Calu3 (cell line): ENCODE measurements at regions not wholly inside any gene's neighbourhood (a gene's known extent, or its start where the extent isn't known, plus 50 kb on each side); places are given as distances from the start of the nearest gene placed in this dataset.

Experiments
- BruUV-seq: library from RNA; stranded (reverse); fragments of 400-500 nt; replicated peaks from 2 replicates; lab custom pipeline; 2021; lab: Mats Ljungman, UMichigan
- CTCF ChIA-PET: fragments of 300-600 bp; sonication (Branson Sonifier 250); formaldehyde crosslinking; loops from one replicate; lab custom pipeline; 2022; ENCODE audit warnings: antibody characterized with exemption; lab: Charles Lee
- DNase-seq: peaks from one replicate; pipeline ENCODE4 v3.0.0; 2022
- H3K27ac Mint-ChIP-seq: one replicate; pipeline ENCODE4 v1.8.0; 2022; ENCODE audit warnings: mixed read lengths; ENCODE audit not compliant: unreplicated experiment
- H3K27me3 Mint-ChIP-seq: one replicate; pipeline ENCODE4 v1.8.0; 2022; ENCODE audit warnings: mixed read lengths; ENCODE audit not compliant: unreplicated experiment
- H3K36me3 Mint-ChIP-seq: one replicate; pipeline ENCODE4 v1.8.0; 2022; ENCODE audit warnings: mild to moderate bottlenecking, moderate library complexity, mixed read lengths; ENCODE audit not compliant: insufficient read depth, unreplicated experiment
- H3K4me1 Mint-ChIP-seq: one replicate; pipeline ENCODE4 v1.8.0; 2022; ENCODE audit warnings: mild to moderate bottlenecking, low read depth, mixed read lengths; ENCODE audit not compliant: unreplicated experiment
- H3K4me3 Mint-ChIP-seq: one replicate; pipeline ENCODE4 v1.8.0; 2022; ENCODE audit warnings: mild to moderate bottlenecking, low read depth, moderate library complexity, mixed read lengths; ENCODE audit not compliant: unreplicated experiment
- H3K9me3 Mint-ChIP-seq: one replicate; pipeline ENCODE4 v1.8.0; 2022; ENCODE audit warnings: low read depth, mixed read lengths; ENCODE audit not compliant: unreplicated experiment
- CTCF ChIP-seq: fragments of 200-600 bp; IDR thresholded peaks from one replicate; pipeline ENCODE4 v1.8.0; 2022; ENCODE audit warnings: antibody characterized with exemption; ENCODE audit not compliant: unreplicated experiment
- intact Hi-C: fragments of 100-400 bp; cut with micrococcal nuclease; formaldehyde crosslinking; loops from one replicate; pipeline ENCODE4 v1.10.0; 2022; ENCODE audit not compliant: unreplicated experiment

- H3K9me3 Mint-ChIP-seq = no peaks in the 10 kb centered on the region
- CTCF ChIA-PET = no interaction called here
- intact Hi-C loops = no loop called here
- no peaks in the 10 kb centered on the region for H3K4me1 Mint-ChIP-seq
- H3K36me3 Mint-ChIP-seq = no peaks in the 10 kb centered on the region
- H3K27ac Mint-ChIP-seq = no peak overlapping the region
- DNase-seq = no peak
- no peak overlapping the region for H3K4me3 Mint-ChIP-seq
- BruUV-seq = no TSS peak
- no peak for TF ChIP-seq CTCF
- no peaks in the 10 kb centered on the region for H3K27me3 Mint-ChIP-seq
These were observed 129.3 kb upstream of the GORAB start for GRCh38 chr1:170402476-170403311.

DNA sequence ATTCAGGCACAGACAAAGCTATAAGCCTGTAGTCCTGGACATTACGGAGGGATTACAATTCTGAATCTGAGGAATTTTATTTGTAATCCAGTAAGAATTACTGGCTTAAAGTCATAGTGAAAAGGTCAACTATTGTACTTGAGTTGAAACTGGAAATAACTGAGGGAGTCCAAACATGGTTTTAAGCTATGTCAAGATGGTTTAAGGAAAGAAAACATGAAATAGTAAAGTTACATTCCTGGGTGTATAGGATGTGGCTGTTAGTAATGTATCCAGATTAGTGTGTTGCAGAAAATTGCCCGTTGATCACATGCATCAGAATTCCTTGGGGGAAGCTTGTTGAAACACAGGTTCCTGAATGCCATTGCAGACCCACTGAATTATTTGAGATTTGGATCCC lies 124.8 kb upstream of the GORAB start:
- Mint-ChIP-seq H3K27ac (no peak overlapping the region), H3K36me3 (no peaks in the 10 kb centered on the region), H3K4me1 (no peaks in the 10 kb centered on the region), H3K9me3 (peaks cover 2% of the 10 kb centered on the region), H3K4me3 (no peak overlapping the region), H3K27me3 (no peaks in the 10 kb centered on the region)
- TF ChIP-seq CTCF = no peak
- CTCF ChIA-PET = no interaction called here
- BruUV-seq = no TSS peak
- intact Hi-C loops = no loop called here
- no peak for DNase-seq

DNA sequence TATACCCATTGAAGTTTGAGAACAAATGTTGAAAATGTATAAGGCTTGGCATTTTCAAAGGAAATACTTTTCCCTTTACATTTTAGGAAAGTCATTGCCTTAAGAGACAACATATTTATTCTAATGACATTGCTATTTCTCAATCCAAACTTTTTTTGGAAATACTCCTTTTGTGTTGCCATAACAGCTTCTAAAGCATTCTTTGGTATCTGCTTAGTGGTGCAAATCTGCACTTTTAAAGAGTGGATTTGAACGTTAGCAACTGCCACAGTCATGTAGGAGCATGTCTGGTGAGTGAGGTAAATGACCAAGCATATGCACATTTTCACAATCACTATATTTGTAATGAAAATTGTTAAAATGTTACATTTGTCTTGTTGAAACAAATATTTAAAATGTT lies 124.4 kb upstream of the GORAB start:
- DNase-seq = no peak
- intact Hi-C loops = no loop called here
- Mint-ChIP-seq H3K9me3 (peaks cover 2% of the 10 kb centered on the region), H3K36me3 (no peaks in the 10 kb centered on the region), H3K27ac (no peak overlapping the region), H3K4me1 (no peaks in the 10 kb centered on the region), H3K27me3 (no peaks in the 10 kb centered on the region), H3K4me3 (no peak overlapping the region)
- CTCF ChIA-PET = no interaction called here
- no peak for TF ChIP-seq CTCF
- BruUV-seq = no TSS peak

DNA sequence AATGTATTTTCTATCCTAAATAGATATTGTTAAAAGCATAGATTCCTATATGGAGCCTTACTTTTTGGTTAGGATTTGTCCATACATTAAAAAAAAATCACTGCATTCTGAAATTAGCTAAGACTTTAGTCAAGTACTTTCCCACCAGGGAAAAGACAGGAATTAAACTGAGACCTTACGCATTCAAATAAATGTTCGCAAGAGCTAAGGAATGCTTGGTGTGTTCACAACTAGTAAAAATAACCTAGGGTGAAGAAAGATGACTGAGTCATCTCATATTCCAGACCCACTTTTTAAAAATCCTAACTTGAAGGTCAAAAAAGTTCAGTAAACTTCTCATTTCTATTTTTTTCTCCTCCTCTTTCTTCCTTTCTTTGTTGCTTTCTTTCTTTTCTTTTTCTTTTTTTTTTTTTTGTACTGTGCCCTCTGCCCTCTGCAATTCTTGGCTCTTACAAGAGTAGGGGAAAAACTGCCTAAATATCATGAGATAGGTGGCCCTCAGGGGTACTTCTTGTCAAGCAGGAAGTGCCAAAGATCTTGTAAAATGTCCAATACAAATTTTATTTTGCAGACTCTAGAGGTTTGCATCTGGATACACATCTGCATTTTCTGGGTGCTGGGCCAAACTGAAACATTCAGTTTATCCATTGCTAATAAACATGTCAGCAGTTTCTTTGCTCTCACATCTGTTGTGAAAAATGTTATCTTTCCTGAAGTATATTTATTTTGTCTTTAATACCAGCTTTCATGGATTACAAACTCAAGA lies 121.4 kb upstream of the GORAB start:
- Mint-ChIP-seq H3K4me3 (no peak overlapping the region), H3K27ac (no peak overlapping the region), H3K4me1 (no peaks in the 10 kb centered on the region), H3K9me3 (peaks cover 2% of the 10 kb centered on the region), H3K36me3 (no peaks in the 10 kb centered on the region), H3K27me3 (no peaks in the 10 kb centered on the region)
- intact Hi-C loops = no loop called here
- BruUV-seq = no TSS peak
- no peak for DNase-seq
- TF ChIP-seq CTCF = no peak
- CTCF ChIA-PET = no interaction called here
